GM19043 (cell line): ENCODE measurements at regions not wholly inside any gene's neighbourhood (a gene's known extent, or its start where the extent isn't known, plus 50 kb on each side); places are given as distances from the start of the nearest gene placed in this dataset.
"Not testable (repeated sequence)": the region's sequence is repeated elsewhere in the genome, so short reads cannot be mapped to it uniquely, and the experiment has no call there.

Experiments used
- ATAC-seq: cut with Tn5 transposase; IDR thresholded peaks from one replicate; pipeline ENCODE4 v1.9.1; 2021; ENCODE audit warnings: low read depth; ENCODE audit not compliant: unreplicated experiment

GRCh38 chr11:37505406-37505805, 907.4 kb upstream of the RAG2 start:
- no peak for ATAC-seq

GRCh38 chr11:37504921-37505320, 906.9 kb upstream of the RAG2 start:
- ATAC-seq: no peak

- ATAC-seq: peak; percentile 85
Measured at GRCh38 chr11:37504060-37504611, 906.1 kb upstream of the RAG2 start.

GRCh38 chr11:37503411-37504059, 905.5 kb upstream of the RAG2 start:
- peak; percentile 35 for ATAC-seq

- no peak for ATAC-seq
Measured at GRCh38 chr11:37502202-37502601, 904.2 kb upstream of the RAG2 start.

GRCh38 chr11:37500425-37500824, 902.4 kb upstream of the RAG2 start:
- no peak for ATAC-seq

- no peak for ATAC-seq
Measured at GRCh38 chr11:37497326-37497725, 899.3 kb upstream of the RAG2 start.

GRCh38 chr11:37496201-37496600, 898.2 kb upstream of the RAG2 start:
- no peak for ATAC-seq

- no peak for ATAC-seq
Measured at GRCh38 chr11:37484298-37484697, 886.3 kb upstream of the RAG2 start.

GRCh38 chr11:37483761-37484160, 885.7 kb upstream of the RAG2 start:
- no peak for ATAC-seq

- ATAC-seq: no peak
Measured at GRCh38 chr11:37474889-37475288, 876.9 kb upstream of the RAG2 start.

GRCh38 chr11:37468344-37468743, 870.3 kb upstream of the RAG2 start:
- no peak for ATAC-seq

GRCh38 chr11:37465221-37465620, 867.2 kb upstream of the RAG2 start:
- no peak for ATAC-seq

GRCh38 chr11:37459456-37459855, 861.4 kb upstream of the RAG2 start:
- ATAC-seq: no peak

- ATAC-seq: no peak
Measured at GRCh38 chr11:37456746-37457145, 858.7 kb upstream of the RAG2 start.

- ATAC-seq: no peak
Measured at GRCh38 chr11:37451903-37452302, 853.9 kb upstream of the RAG2 start.

- no peak for ATAC-seq
Measured at GRCh38 chr11:37450613-37451012, 852.6 kb upstream of the RAG2 start.

- ATAC-seq: no peak
Measured at GRCh38 chr11:37449146-37449545, 851.1 kb upstream of the RAG2 start.

- no peak for ATAC-seq
Measured at GRCh38 chr11:37442576-37442975, 844.5 kb upstream of the RAG2 start.

- not testable (repeated sequence) for ATAC-seq
Measured at GRCh38 chr11:37431633-37432230, 833.7 kb upstream of the RAG2 start.

GRCh38 chr11:37430966-37431632, 833.1 kb upstream of the RAG2 start:
- not testable (repeated sequence) for ATAC-seq

GRCh38 chr11:37422511-37422910, 824.5 kb upstream of the RAG2 start:
- no peak for ATAC-seq
